ENCODE measurements at regions not wholly inside any gene's neighbourhood (a gene's known extent, or its start where the extent isn't known, plus 50 kb on each side); places are given as distances from the start of the nearest gene placed in this dataset.

GRCh38 chr1:221606256-221606655 lies 135.6 kb downstream of the DUSP10 start:
- TF ChIP-seq PPARA (CRISPR knock-in tag; IDR thresholded peaks at IDR 0.05; ENCODE audit: borderline replicate concordance) (no peak), CSDC2 (CRISPR knock-in tag; IDR thresholded peaks at IDR 0.05) (no peak), ZFP30 (CRISPR knock-in tag; IDR thresholded peaks at IDR 0.05) (no peak), ZC3H10 (CRISPR knock-in tag; IDR thresholded peaks at IDR 0.05) (no peak), POU6F1 (CRISPR knock-in tag; IDR thresholded peaks at IDR 0.05; ENCODE audit: borderline replicate concordance, low read depth) (no peak), ZNF565 (CRISPR knock-in tag; conservative IDR thresholded peaks at IDR 0.05; ENCODE audit: low read depth) (no peak), ARNTL (CRISPR knock-in tag; IDR thresholded peaks at IDR 0.05; ENCODE audit: borderline replicate concordance, low read depth) (no peak), TSHZ2 (CRISPR knock-in tag; IDR thresholded peaks at IDR 0.05) (no peak), PATZ1 (CRISPR knock-in tag; IDR thresholded peaks at IDR 0.05; ENCODE audit: borderline replicate concordance) (no peak)
- TF ChIP-seq, protein P1, sequence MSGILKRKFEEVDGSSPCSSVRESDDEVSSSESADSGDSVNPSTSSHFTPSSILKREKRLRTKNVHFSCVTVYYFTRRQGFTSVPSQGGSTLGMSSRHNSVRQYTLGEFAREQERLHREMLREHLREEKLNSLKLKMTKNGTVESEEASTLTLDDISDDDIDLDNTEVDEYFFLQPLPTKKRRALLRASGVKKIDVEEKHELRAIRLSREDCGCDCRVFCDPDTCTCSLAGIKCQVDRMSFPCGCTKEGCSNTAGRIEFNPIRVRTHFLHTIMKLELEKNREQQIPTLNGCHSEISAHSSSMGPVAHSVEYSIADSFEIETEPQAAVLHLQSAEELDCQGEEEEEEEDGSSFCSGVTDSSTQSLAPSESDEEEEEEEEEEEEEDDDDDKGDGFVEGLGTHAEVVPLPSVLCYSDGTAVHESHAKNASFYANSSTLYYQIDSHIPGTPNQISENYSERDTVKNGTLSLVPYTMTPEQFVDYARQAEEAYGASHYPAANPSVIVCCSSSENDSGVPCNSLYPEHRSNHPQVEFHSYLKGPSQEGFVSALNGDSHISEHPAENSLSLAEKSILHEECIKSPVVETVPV (CRISPR knock-in tag; IDR thresholded peaks at IDR 0.05): no peak
